Activated T-cell treated with anti-CD3 and anti-CD28 coated beads, Interleukin-2, amount 50 U/mL, for 4 hours (primary cell): ENCODE measurements at regions not wholly inside any gene's neighbourhood (a gene's known extent, or its start where the extent isn't known, plus 50 kb on each side); places are given as distances from the start of the nearest gene placed in this dataset.

Experiments
- ATAC-seq, 2 donors: fragments of 200-7000 bp; cut with Tn5 transposase; one replicate each; pipeline ENCODE4 v1.10.0; 2021
- DNase-seq: peaks from one replicate; pipeline ENCODE4 v3.0.0-alpha.2; 2020
- H3K27me3 Mint-ChIP-seq: one replicate; pipeline ENCODE4 v1.8.0; 2021; ENCODE audit warnings: low read depth, mixed read lengths
- H3K36me3 Mint-ChIP-seq: one replicate; pipeline ENCODE4 v1.8.0; 2022; ENCODE audit warnings: mixed read lengths; ENCODE audit not compliant: insufficient read depth
- H3K4me1 Mint-ChIP-seq: one replicate; pipeline ENCODE4 v1.8.0; 2021; ENCODE audit warnings: low read depth, mixed read lengths
- H3K4me3 Mint-ChIP-seq: one replicate; pipeline ENCODE4 v1.8.0; 2021; ENCODE audit warnings: mild to moderate bottlenecking, moderate library complexity, mixed read lengths
- H3K9me3 Mint-ChIP-seq: one replicate; pipeline ENCODE4 v1.8.0; 2021; ENCODE audit warnings: mixed read lengths

DNA sequence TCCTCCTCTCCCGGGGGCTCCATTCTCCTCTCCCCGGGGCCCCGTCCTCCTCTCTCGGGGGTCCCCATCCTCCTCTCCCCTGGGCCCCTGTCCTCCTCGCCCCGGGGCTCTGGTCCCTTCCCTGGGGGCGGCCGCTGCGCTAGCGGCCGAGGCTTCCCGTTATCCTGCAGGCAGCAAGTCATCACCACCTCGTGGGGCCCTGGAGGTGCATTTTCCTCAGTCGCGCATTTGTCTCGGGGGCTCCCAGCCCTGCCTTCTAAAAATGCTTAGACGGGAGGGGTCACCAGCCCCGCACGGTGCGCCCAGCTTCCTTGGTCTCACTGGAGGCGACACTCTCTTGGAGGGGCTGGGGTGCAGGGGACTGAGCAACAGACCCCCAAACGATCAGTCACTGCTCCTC, 216.5 kb downstream of the QKI start:
- H3K4me3 Mint-ChIP-seq: no peak overlapping the region
- no peaks in the 10 kb centered on the region for H3K9me3 Mint-ChIP-seq
- ATAC-seq (no peak), DNase-seq (no peak)
- no peaks in the 10 kb centered on the region for H3K36me3 Mint-ChIP-seq
- H3K27me3 Mint-ChIP-seq: peaks cover 30% of the 10 kb centered on the region
- no peaks in the 10 kb centered on the region for H3K4me1 Mint-ChIP-seq

- Mint-ChIP-seq H3K4me1 (no peaks in the 10 kb centered on the region), H3K27me3 (peaks cover 29% of the 10 kb centered on the region), H3K9me3 (no peaks in the 10 kb centered on the region), H3K36me3 (no peaks in the 10 kb centered on the region), H3K4me3 (no peak overlapping the region)
- no peak for ATAC-seq
- no peak for DNase-seq
Measured at GRCh38 chr6:163630572-163630971, 216.1 kb downstream of the QKI start.

DNA sequence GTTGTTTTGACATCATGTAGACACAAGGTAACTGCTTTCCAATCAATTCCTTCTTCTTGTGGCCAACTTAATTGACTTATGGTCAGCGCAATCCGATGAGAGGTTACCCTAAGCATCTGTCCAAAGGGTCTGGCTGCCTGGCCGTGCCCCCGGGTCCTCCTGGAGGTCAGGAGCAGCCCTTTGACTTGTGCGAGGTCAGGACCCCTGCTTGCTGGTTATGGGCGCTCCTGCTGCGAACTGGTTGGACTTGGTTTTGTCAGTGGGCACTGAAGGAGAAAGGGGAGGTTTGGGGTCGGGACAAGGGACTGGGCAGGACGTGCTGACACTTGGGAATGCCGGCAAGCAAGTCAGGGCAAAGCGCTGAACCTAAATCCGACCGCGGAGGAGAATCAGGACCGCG, 215.6 kb downstream of the QKI start:
- Mint-ChIP-seq H3K4me3 (no peak overlapping the region), H3K9me3 (no peaks in the 10 kb centered on the region), H3K27me3 (peaks cover 25% of the 10 kb centered on the region), H3K36me3 (no peaks in the 10 kb centered on the region), H3K4me1 (no peaks in the 10 kb centered on the region)
- ATAC-seq (no peak), DNase-seq (no peak)
